ENCODE measurements at regions not wholly inside any gene's neighbourhood (a gene's known extent, or its start where the extent isn't known, plus 50 kb on each side); places are given as distances from the start of the nearest gene placed in this dataset.
"Not testable (repeated sequence)": the region's sequence is repeated elsewhere in the genome, so short reads cannot be mapped to it uniquely, and the experiment has no call there.

- no peak for DNase-seq
These were observed 85.9 kb downstream of the ASMT start for GRCh38 chrX:1700757-1701156.

GRCh38 chrX:1701396-1701901 lies 86.6 kb downstream of the ASMT start:
- not testable (repeated sequence) for DNase-seq

- DNase-seq: not testable (repeated sequence)
These were observed 87.3 kb downstream of the ASMT start for GRCh38 chrX:1702142-1702541.

GRCh38 chrX:1702557-1702956 lies 87.7 kb downstream of the ASMT start:
- DNase-seq: not testable (repeated sequence)

GRCh38 chrX:1709277-1709676 lies 94.4 kb downstream of the ASMT start:
- not testable (repeated sequence) for DNase-seq

- no peak for DNase-seq
These were observed 98.4 kb downstream of the ASMT start for GRCh38 chrX:1713296-1713695.

GRCh38 chrX:1717373-1717772 lies 102.5 kb downstream of the ASMT start:
- no peak for DNase-seq

GRCh38 chrX:1719270-1719669 lies 104.4 kb downstream of the ASMT start:
- DNase-seq: no peak

GRCh38 chrX:1720836-1721235 lies 106.0 kb downstream of the ASMT start:
- no peak for DNase-seq

- no peak for DNase-seq
These were observed 110.6 kb downstream of the ASMT start for GRCh38 chrX:1725472-1725871.

- peak in 1 of 58 donors; percentile 21 for DNase-seq
These were observed 112.7 kb downstream of the ASMT start for GRCh38 chrX:1727531-1728027.

GRCh38 chrX:1734806-1735205 lies 119.9 kb downstream of the ASMT start:
- DNase-seq: no peak

- peak in 9 of 58 donors; percentile 1 to 60 (median 9) for DNase-seq
These were observed 127.0 kb downstream of the ASMT start for GRCh38 chrX:1741816-1742394.

- no peak for DNase-seq
These were observed 128.2 kb downstream of the ASMT start for GRCh38 chrX:1743105-1743504.

GRCh38 chrX:1743663-1744062 lies 128.8 kb downstream of the ASMT start:
- no peak for DNase-seq

GRCh38 chrX:1748408-1748807 lies 133.5 kb downstream of the ASMT start:
- DNase-seq: no peak

GRCh38 chrX:1749499-1749898 lies 134.6 kb downstream of the ASMT start:
- DNase-seq: no peak

GRCh38 chrX:1750267-1750666 lies 135.4 kb downstream of the ASMT start:
- DNase-seq: peak in 6 of 58 donors; percentile 0 to 20 (median 10)

GRCh38 chrX:1751781-1752180 lies 136.9 kb downstream of the ASMT start:
- DNase-seq: peak in 7 of 58 donors; percentile 1 to 26 (median 4)

- DNase-seq: not testable (repeated sequence)
These were observed 137.9 kb downstream of the ASMT start for GRCh38 chrX:1752799-1753198.

GRCh38 chrX:1754077-1754476 lies 139.2 kb downstream of the ASMT start:
- no peak for DNase-seq

- no peak for DNase-seq
These were observed 148.4 kb downstream of the ASMT start for GRCh38 chrX:1763294-1763693.

GRCh38 chrX:1764883-1765364 lies 150.1 kb downstream of the ASMT start:
- DNase-seq: not testable (repeated sequence)
